Endothelial cell of umbilical vein (primary cell): ENCODE measurements at regions not wholly inside any gene's neighbourhood (a gene's known extent, or its start where the extent isn't known, plus 50 kb on each side); places are given as distances from the start of the nearest gene placed in this dataset.

Experiments used
- BruUV-seq: library from RNA; stranded (reverse); fragments of 400-500 nt; replicated peaks from 2 replicates; lab custom pipeline; 2021; lab: Mats Ljungman, UMichigan
- CTCF ChIA-PET: fragments of 300-600, 350-600 bp; sonication (Branson Sonifier 250); formaldehyde crosslinking; loops from one replicate; lab custom pipeline; 2021; ENCODE audit warnings: antibody characterized with exemption, inconsistent platforms; lab: Charles Lee
- POLR2A ChIA-PET: fragments of 300-600, 350-600 bp; sonication (Branson Sonifier 250); formaldehyde crosslinking; loops from one replicate; lab custom pipeline; 2021; ENCODE audit warnings: antibody characterized with exemption, inconsistent platforms; lab: Charles Lee
- DNase-seq: peaks from one replicate; pipeline ENCODE4 v3.0.0-alpha.2; 2011; ENCODE audit warnings: low read depth, low spot score
- FAIRE-seq: peaks from 2 replicates; lab custom pipeline; 2011; peaks lifted over from hg19 to GRCh38; lab: Jason Lieb, UNC
- H2AFZ ChIP-seq: 2 replicates; pipeline ENCODE4 v1.6.0; 2012; ENCODE audit warnings: low read depth, low read length, control low read depth, inconsistent platforms
- H3K27ac ChIP-seq: 2 replicates; pipeline ENCODE4 v1.5.1; 2011; ENCODE audit warnings: low read depth, mild to moderate bottlenecking, control low read depth, low read length, moderate library complexity; ENCODE audit not compliant: insufficient read depth
- H3K27me3 ChIP-seq, 2 experiments: 2 replicates each; pipeline versions ENCODE4 v1.6.0 to v1.6.1; 2011; ENCODE audit warnings: low read length in 2 of 2, mixed read lengths in 1 of 2; ENCODE audit not compliant: control insufficient read depth in 2 of 2, insufficient read depth in 2 of 2
- H3K36me3 ChIP-seq, 2 experiments: 2 replicates in 1 of 2; 3 replicates in 1 of 2; pipeline ENCODE4 v1.5.1; 2011; ENCODE audit warnings: low read length in 2 of 2, mild to moderate bottlenecking in 1 of 2, moderate library complexity in 1 of 2; ENCODE audit not compliant: control insufficient read depth in 2 of 2, insufficient read depth in 2 of 2; ENCODE audit errors: extremely low read depth in 1 of 2
- H3K4me1 ChIP-seq: 3 replicates; pipeline ENCODE4 v1.5.1; 2011; ENCODE audit warnings: mild to moderate bottlenecking, low read length; ENCODE audit not compliant: control insufficient read depth, insufficient read depth; ENCODE audit errors: extremely low read depth
- H3K4me2 ChIP-seq: 2 replicates; pipeline ENCODE4 v1.6.1; 2011; ENCODE audit warnings: low read length, control low read depth, mixed read lengths; ENCODE audit not compliant: insufficient read depth
- H3K4me3 ChIP-seq, 3 experiments: fragments of 200-600 bp in 1 of 3; sonication (generic), shearing (Covaris generic) in 1 of 3; replicated peaks in 1 of 3; 2 replicates each; pipeline ENCODE4 v1.5.1; 2011 to 2016; ENCODE audit warnings: control low read depth in 3 of 3, low read length in 3 of 3, mild to moderate bottlenecking in 2 of 3, inconsistent platforms in 1 of 3, low read depth in 1 of 3, moderate library complexity in 1 of 3; ENCODE audit not compliant: insufficient read depth in 1 of 3
- H3K79me2 ChIP-seq: 2 replicates; pipeline ENCODE4 v1.6.0; 2012; ENCODE audit warnings: low read length, inconsistent platforms; ENCODE audit not compliant: control insufficient read depth, insufficient read depth
- H3K9ac ChIP-seq: replicated peaks from 2 replicates; pipeline ENCODE3; 2011; ENCODE audit warnings: low read length, control low read depth; ENCODE audit not compliant: insufficient read depth; ENCODE audit errors: extremely low read depth
- H3K9me1 ChIP-seq: replicated peaks from 3 replicates; pipeline ENCODE4 v1.6.0; 2011; ENCODE audit warnings: mild to moderate bottlenecking, low read length; ENCODE audit not compliant: control insufficient read depth, insufficient read depth; ENCODE audit errors: extremely low read depth
- H3K9me3 ChIP-seq: replicated peaks from 2 replicates; pipeline ENCODE4 v1.5.1; 2012; ENCODE audit warnings: low read length, inconsistent platforms; ENCODE audit not compliant: control insufficient read depth, insufficient read depth
- H4K20me1 ChIP-seq: replicated peaks from 2 replicates; pipeline ENCODE3; 2011; ENCODE audit warnings: mild to moderate bottlenecking, low read length; ENCODE audit not compliant: control insufficient read depth, insufficient read depth; ENCODE audit errors: extremely low read depth
- CTCF ChIP-seq, 2 donors: IDR thresholded peaks; 1 replicate in 1 of 2; 2 replicates in 1 of 2; pipeline ENCODE4 v1.5.1; 2011; ENCODE audit warnings: low read length in 2 of 2, mild to moderate bottlenecking in 2 of 2, moderate library complexity in 2 of 2, control low read depth in 1 of 2, inconsistent platforms in 1 of 2, low read depth in 1 of 2; ENCODE audit not compliant: insufficient read depth in 1 of 2; ENCODE audit errors: extremely low read depth in 1 of 2
- EZH2 ChIP-seq: IDR thresholded peaks from 2 replicates; pipeline ENCODE4 v1.6.1; 2012; ENCODE audit warnings: borderline replicate concordance, low read depth, mild to moderate bottlenecking, moderate library complexity, low read length, inconsistent platforms; ENCODE audit not compliant: severe bottlenecking
- FOS ChIP-seq: IDR thresholded peaks from 2 replicates; pipeline ENCODE4 v1.6.1; 2011; ENCODE audit warnings: mild to moderate bottlenecking, low read length, moderate library complexity, borderline replicate concordance; ENCODE audit not compliant: insufficient read depth
- GATA2 ChIP-seq: IDR thresholded peaks from 2 replicates; pipeline ENCODE4 v1.7.0; 2011; ENCODE audit warnings: low read depth, mild to moderate bottlenecking, moderate library complexity, mixed read lengths, low read length; ENCODE audit not compliant: insufficient read length, insufficient read depth
- JUN ChIP-seq: IDR thresholded peaks from 2 replicates; pipeline ENCODE4 v1.6.1; 2011; ENCODE audit warnings: borderline replicate concordance, low read depth; ENCODE audit not compliant: insufficient read length, insufficient read depth
- MAX ChIP-seq: IDR thresholded peaks from 2 replicates; pipeline ENCODE4 v1.6.1; 2011; ENCODE audit not compliant: insufficient read depth, insufficient read length
- MYC ChIP-seq: IDR thresholded peaks from one replicate; pipeline ENCODE4 v1.6.1; 2011; ENCODE audit warnings: mild to moderate bottlenecking, low read depth, low read length
- POLR2A ChIP-seq: IDR thresholded peaks from 2 replicates; pipeline ENCODE4 v1.6.1; 2012; ENCODE audit warnings: low read depth, mild to moderate bottlenecking, control low read depth, low read length
- POLR2AphosphoS5 ChIP-seq: IDR thresholded peaks from 2 replicates; pipeline ENCODE4 v1.6.1; 2012; ENCODE audit warnings: low read depth, mild to moderate bottlenecking, control low read depth, low read length, moderate library complexity; ENCODE audit not compliant: insufficient read depth
- dilution Hi-C: fragments of 300-500 bp; cut with MboI; formaldehyde crosslinking; loops from one replicate; pipeline ENCODE4 v1.15.0; 2019; ENCODE audit warnings: low sequenced_read_pairs; ENCODE audit not compliant: extremely low pct_ligation_motif_present
- intact Hi-C: fragments of 100-400 bp; cut with micrococcal nuclease; formaldehyde crosslinking; loops from one replicate; pipeline ENCODE4 v1.10.0; 2022

- DNase-seq (no peak), FAIRE-seq (no peak)
- ChIA-PET POLR2A (no interaction called here), CTCF (no interaction called here)
- Histone ChIP-seq H3K4me3 (no peak overlapping the region), H2AFZ (no peak overlapping the region), H3K9me3 (no peaks in the 10 kb centered on the region), H3K9ac (no peak overlapping the region), H3K27ac (no peak overlapping the region), H3K36me3 (no peaks in the 10 kb centered on the region), H3K9me1 (no peaks in the 10 kb centered on the region), H4K20me1 (no peaks in the 10 kb centered on the region), H3K4me2 (no peak overlapping the region), H3K79me2 (no peaks in the 10 kb centered on the region), H3K27me3 (no peaks in the 10 kb centered on the region), H3K4me1 (no peaks in the 10 kb centered on the region)
- dilution Hi-C loops: no loop called here
- TF ChIP-seq MAX (no peak), JUN (no peak), CTCF (IDR thresholded peaks at IDR 0.05; ENCODE audit: extremely low read depth in 1 of 2, insufficient read depth in 1 of 2, low read depth in 1 of 2, low read length in 2 of 2) (no peak), POLR2AphosphoS5 (no peak), EZH2 (no peak), MYC (no peak), GATA2 (no peak), POLR2A (no peak), FOS (no peak)
- BruUV-seq: no TSS peak
- intact Hi-C loops: no loop called here
Measured at GRCh38 chrX:17294561-17294960, 80.4 kb upstream of the NHS start.
